HG03432 (cell line): ENCODE measurements at regions not wholly inside any gene's neighbourhood (a gene's known extent, or its start where the extent isn't known, plus 50 kb on each side); places are given as distances from the start of the nearest gene placed in this dataset.
"Not testable (repeated sequence)": the region's sequence is repeated elsewhere in the genome, so short reads cannot be mapped to it uniquely, and the experiment has no call there.

Source experiments
- ATAC-seq: cut with Tn5 transposase; IDR thresholded peaks from one replicate; pipeline ENCODE4 v1.9.1; 2021; ENCODE audit warnings: mild to moderate bottlenecking, moderate library complexity; ENCODE audit not compliant: unreplicated experiment

- no peak for ATAC-seq
Observed at GRCh38 chr1:238329671-238330070, 438.9 kb upstream of the ZP4 start.

GRCh38 chr1:238327033-238327432, 436.3 kb upstream of the ZP4 start:
- not testable (repeated sequence) for ATAC-seq

- ATAC-seq = not testable (repeated sequence)
Observed at GRCh38 chr1:238326479-238326878, 435.8 kb upstream of the ZP4 start.

- no peak for ATAC-seq
Observed at GRCh38 chr1:238324211-238324864, 433.6 kb upstream of the ZP4 start.

- no peak for ATAC-seq
Observed at GRCh38 chr1:238323490-238323889, 432.8 kb upstream of the ZP4 start.

GRCh38 chr1:238319957-238320356, 429.2 kb upstream of the ZP4 start:
- ATAC-seq = no peak

- no peak for ATAC-seq
Observed at GRCh38 chr1:238318294-238319110, 427.8 kb upstream of the ZP4 start.

- ATAC-seq = no peak
Observed at GRCh38 chr1:238312969-238313368, 422.2 kb upstream of the ZP4 start.

GRCh38 chr1:238306411-238306810, 415.7 kb upstream of the ZP4 start:
- ATAC-seq = no peak

GRCh38 chr1:238302646-238303045, 411.9 kb upstream of the ZP4 start:
- ATAC-seq = no peak

- ATAC-seq = no peak
Observed at GRCh38 chr1:238296371-238296770, 405.6 kb upstream of the ZP4 start.

GRCh38 chr1:238293075-238293474, 402.4 kb upstream of the ZP4 start:
- no peak for ATAC-seq

GRCh38 chr1:238281418-238281817, 390.7 kb upstream of the ZP4 start:
- no peak for ATAC-seq

- no peak for ATAC-seq
Observed at GRCh38 chr1:238279694-238280380, 389.1 kb upstream of the ZP4 start.

GRCh38 chr1:238272145-238272544, 381.4 kb upstream of the ZP4 start:
- ATAC-seq = no peak

- no peak for ATAC-seq
Observed at GRCh38 chr1:238265866-238266265, 375.1 kb upstream of the ZP4 start.

GRCh38 chr1:238264951-238265350, 374.2 kb upstream of the ZP4 start:
- ATAC-seq = no peak

GRCh38 chr1:238258510-238258909, 367.8 kb upstream of the ZP4 start:
- ATAC-seq = no peak

- no peak for ATAC-seq
Observed at GRCh38 chr1:238257018-238257621, 366.4 kb upstream of the ZP4 start.

GRCh38 chr1:238254935-238255334, 364.2 kb upstream of the ZP4 start:
- ATAC-seq = no peak

- peak; percentile 90 for ATAC-seq
Observed at GRCh38 chr1:238252033-238252802, 361.5 kb upstream of the ZP4 start.
